ENCODE measurements at regions not wholly inside any gene's neighbourhood (a gene's known extent, or its start where the extent isn't known, plus 50 kb on each side); places are given as distances from the start of the nearest gene placed in this dataset.

- TF ChIP-seq RFX5 (IDR thresholded peaks at IDR 0.05; ENCODE audit: low read depth, low read length): no peak
- no peak for TF ChIP-seq CTCF (conservative IDR thresholded peaks at IDR 0.05; ENCODE audit: low read depth, low read length)
- no peak for TF ChIP-seq SMC3 (IDR thresholded peaks at IDR 0.05; ENCODE audit: low read depth, low read length)
- TF ChIP-seq, protein P1, sequence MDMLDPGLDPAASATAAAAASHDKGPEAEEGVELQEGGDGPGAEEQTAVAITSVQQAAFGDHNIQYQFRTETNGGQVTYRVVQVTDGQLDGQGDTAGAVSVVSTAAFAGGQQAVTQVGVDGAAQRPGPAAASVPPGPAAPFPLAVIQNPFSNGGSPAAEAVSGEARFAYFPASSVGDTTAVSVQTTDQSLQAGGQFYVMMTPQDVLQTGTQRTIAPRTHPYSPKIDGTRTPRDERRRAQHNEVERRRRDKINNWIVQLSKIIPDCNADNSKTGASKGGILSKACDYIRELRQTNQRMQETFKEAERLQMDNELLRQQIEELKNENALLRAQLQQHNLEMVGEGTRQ (IDR thresholded peaks at IDR 0.05; ENCODE audit: low read depth, low read length): no peak
- TF ChIP-seq BHLHE40 (IDR thresholded peaks at IDR 0.05; ENCODE audit: low read depth, low read length): no peak
- TF ChIP-seq MXI1 (IDR thresholded peaks at IDR 0.05; ENCODE audit: borderline replicate concordance, low read depth, low read length): no peak
- TF ChIP-seq CEBPB (IDR thresholded peaks at IDR 0.05; ENCODE audit: low read depth, low read length): peak; percentile 83
- TF ChIP-seq FOS (IDR thresholded peaks at IDR 0.05; ENCODE audit: low read depth, low read length): no peak
- TF ChIP-seq POLR2A (IDR thresholded peaks at IDR 0.05; ENCODE audit: low read depth, low read length): no peak
Measured at GRCh38 chr10:107487284-107487683, 322.8 kb upstream of the SORCS1 start.

All from IMR-90 (cell line).